NT2/D1 (cell line): ENCODE measurements at regions not wholly inside any gene's neighbourhood (a gene's known extent, or its start where the extent isn't known, plus 50 kb on each side); places are given as distances from the start of the nearest gene placed in this dataset.

Experiments used
- DNase-seq: peaks from one replicate; pipeline ENCODE4 v3.0.0-alpha.2; 2011; ENCODE audit warnings: low read depth, low spot score
- H3K27me3 ChIP-seq: 2 replicates; pipeline ENCODE4 v1.6.0; 2011; ENCODE audit warnings: mild to moderate bottlenecking; ENCODE audit not compliant: insufficient read length, insufficient read depth
- H3K36me3 ChIP-seq: 2 replicates; pipeline ENCODE4 v1.6.1; 2011; ENCODE audit warnings: mild to moderate bottlenecking, low read length, mixed read lengths; ENCODE audit not compliant: insufficient read depth, insufficient read length
- H3K4me1 ChIP-seq: 2 replicates; pipeline ENCODE4 v1.5.1; 2011; ENCODE audit not compliant: insufficient read depth, insufficient read length
- H3K4me3 ChIP-seq: 2 replicates; pipeline ENCODE4 v1.5.1; 2011; ENCODE audit warnings: low read depth; ENCODE audit not compliant: insufficient read length
- H3K9ac ChIP-seq: 2 replicates; pipeline ENCODE4 v1.6.0; 2011; ENCODE audit warnings: low read depth; ENCODE audit not compliant: insufficient read length
- H3K9me3 ChIP-seq: 2 replicates; pipeline ENCODE4 v1.5.1; 2011; ENCODE audit warnings: mild to moderate bottlenecking, low read length; ENCODE audit not compliant: insufficient read depth
- SUZ12 ChIP-seq: IDR thresholded peaks from 2 replicates; pipeline ENCODE4 v1.6.1; 2011; ENCODE audit not compliant: insufficient read length, insufficient read depth; ENCODE audit errors: extremely low read depth
- YY1 ChIP-seq: IDR thresholded peaks from 2 replicates; pipeline ENCODE4 v1.6.1; 2011; ENCODE audit not compliant: insufficient read length, insufficient read depth
- ZNF274 ChIP-seq: IDR thresholded peaks from 2 replicates; pipeline ENCODE4 v1.6.1; 2011; ENCODE audit warnings: mild to moderate bottlenecking, low read depth, low read length

- Histone ChIP-seq H3K36me3 (no peaks in the 10 kb centered on the region), H3K4me3 (no peak overlapping the region), H3K4me1 (no peaks in the 10 kb centered on the region), H3K9ac (no peak overlapping the region), H3K27me3 (no peaks in the 10 kb centered on the region), H3K9me3 (no peaks in the 10 kb centered on the region)
- TF ChIP-seq ZNF274 (no peak), YY1 (no peak), SUZ12 (no peak)
- DNase-seq = no peak
Measured at GRCh38 chr5:136924490-136924889, 559.1 kb upstream of the TRPC7 start.

- no peak for DNase-seq
- H3K9me3 ChIP-seq = no peaks in the 10 kb centered on the region
- no peaks in the 10 kb centered on the region for H3K36me3 ChIP-seq
- H3K4me1 ChIP-seq = no peaks in the 10 kb centered on the region
- TF ChIP-seq YY1 = no peak
- TF ChIP-seq ZNF274 = no peak
- TF ChIP-seq SUZ12 = no peak
- no peak overlapping the region for H3K4me3 ChIP-seq
- no peak overlapping the region for H3K9ac ChIP-seq
- H3K27me3 ChIP-seq = no peaks in the 10 kb centered on the region
Measured at GRCh38 chr5:136910625-136911024, 545.3 kb upstream of the TRPC7 start.

GRCh38 chr5:136909906-136910305 is 544.6 kb upstream of the TRPC7 start:
- Histone ChIP-seq H3K4me1 (no peaks in the 10 kb centered on the region), H3K36me3 (no peaks in the 10 kb centered on the region), H3K4me3 (no peak overlapping the region), H3K27me3 (no peaks in the 10 kb centered on the region), H3K9me3 (no peaks in the 10 kb centered on the region), H3K9ac (no peak overlapping the region)
- DNase-seq = no peak
- TF ChIP-seq SUZ12 (no peak), YY1 (no peak), ZNF274 (no peak)

GRCh38 chr5:136907371-136907770 is 542.0 kb upstream of the TRPC7 start:
- no peaks in the 10 kb centered on the region for H3K4me1 ChIP-seq
- H3K9ac ChIP-seq = no peak overlapping the region
- H3K9me3 ChIP-seq = no peaks in the 10 kb centered on the region
- no peak overlapping the region for H3K4me3 ChIP-seq
- H3K27me3 ChIP-seq = no peaks in the 10 kb centered on the region
- no peaks in the 10 kb centered on the region for H3K36me3 ChIP-seq
- TF ChIP-seq YY1 (no peak), SUZ12 (no peak), ZNF274 (no peak)
- DNase-seq = no peak

GRCh38 chr5:136906545-136906944 is 541.2 kb upstream of the TRPC7 start:
- no peak for DNase-seq

GRCh38 chr5:136905571-136905970 is 540.2 kb upstream of the TRPC7 start:
- no peaks in the 10 kb centered on the region for H3K27me3 ChIP-seq
- no peak for TF ChIP-seq SUZ12
- no peak for TF ChIP-seq ZNF274
- TF ChIP-seq YY1 = no peak

More at GRCh38 chr5:136906545-136906944, 541.2 kb upstream of the TRPC7 start:
- H3K27me3 ChIP-seq = no peaks in the 10 kb centered on the region
- no peak overlapping the region for H3K9ac ChIP-seq
- H3K4me3 ChIP-seq = no peak overlapping the region
- no peak for TF ChIP-seq SUZ12
- TF ChIP-seq YY1 = no peak
- TF ChIP-seq ZNF274 = no peak
- H3K36me3 ChIP-seq = no peaks in the 10 kb centered on the region
- H3K4me1 ChIP-seq = no peaks in the 10 kb centered on the region
- no peaks in the 10 kb centered on the region for H3K9me3 ChIP-seq

GRCh38 chr5:136894070-136894469 is 528.7 kb upstream of the TRPC7 start:
- no peak overlapping the region for H3K9ac ChIP-seq
- no peaks in the 10 kb centered on the region for H3K9me3 ChIP-seq
- H3K4me1 ChIP-seq = no peaks in the 10 kb centered on the region
- H3K36me3 ChIP-seq = no peaks in the 10 kb centered on the region
- DNase-seq = no peak
- no peak overlapping the region for H3K4me3 ChIP-seq
- TF ChIP-seq ZNF274 (no peak), SUZ12 (no peak), YY1 (no peak)
- H3K27me3 ChIP-seq = no peaks in the 10 kb centered on the region

More at GRCh38 chr5:136905571-136905970, 540.2 kb upstream of the TRPC7 start:
- no peaks in the 10 kb centered on the region for H3K36me3 ChIP-seq
- no peak overlapping the region for H3K9ac ChIP-seq
- no peak overlapping the region for H3K4me3 ChIP-seq
- DNase-seq = no peak
- H3K9me3 ChIP-seq = no peaks in the 10 kb centered on the region
- no peaks in the 10 kb centered on the region for H3K4me1 ChIP-seq
